K562 (cell line): ENCODE measurements at regions not wholly inside any gene's neighbourhood (a gene's known extent, or its start where the extent isn't known, plus 50 kb on each side); places are given as distances from the start of the nearest gene placed in this dataset.

Source experiments
- ARHGAP35 ChIP-seq: fragments of 450-650 bp; IDR thresholded peaks from 2 replicates; pipeline ENCODE4 v1.6.1; 2018; ENCODE audit not compliant: partially characterized antibody
- BCLAF1 ChIP-seq, 2 experiments: fragments of 450-650 bp in 1 of 2; IDR thresholded peaks; 2 replicates each; pipeline ENCODE4 v1.6.1; 2011 to 2017; ENCODE audit warnings: low read depth in 2 of 2, antibody characterized with exemption in 1 of 2, borderline replicate concordance in 1 of 2, low read length in 1 of 2, mild to moderate bottlenecking in 1 of 2, mixed read lengths in 1 of 2; ENCODE audit not compliant: control insufficient read depth in 1 of 2
- EZH2 ChIP-seq: IDR thresholded peaks from 2 replicates; pipeline ENCODE4 v1.6.1; 2012; ENCODE audit warnings: low read depth, mild to moderate bottlenecking, inconsistent platforms, low read length, borderline replicate concordance
- GTF2E2 ChIP-seq: fragments of 200-800 bp; sonication (Bioruptor generic); IDR thresholded peaks from 2 replicates; pipeline ENCODE4 v1.6.1; 2016; ENCODE audit warnings: missing genetic modification characterization, missing compliant biosample characterization
- JUND ChIP-seq, 2 experiments: IDR thresholded peaks; 2 replicates in 1 of 2; 3 replicates in 1 of 2; pipeline ENCODE4 v1.6.1; 2011; ENCODE audit warnings: borderline replicate concordance in 2 of 2, low read depth in 2 of 2, low read length in 2 of 2, improper control_type of control experiment in 1 of 2, missing biosample characterization in 1 of 2, missing genetic modification characterization in 1 of 2, missing genetic modification reagents in 1 of 2
- MTA1 ChIP-seq: fragments of 450-650 bp; IDR thresholded peaks from 2 replicates; pipeline ENCODE4 v1.6.1; 2017; ENCODE audit warnings: borderline replicate concordance
- MYNN ChIP-seq, 2 experiments: sonication (generic); formaldehyde crosslinking in 1 of 2; IDR thresholded peaks; 2 replicates each; pipeline versions ENCODE4 v1.5.0 to v1.6.1; 2016 to 2020; ENCODE audit warnings: antibody characterized with exemption in 1 of 2, missing genetic modification reagents in 1 of 2
- SMARCB1 ChIP-seq: IDR thresholded peaks from 2 replicates; pipeline ENCODE4 v1.6.1; 2011; ENCODE audit warnings: improper control_type of control experiment, low read depth; ENCODE audit not compliant: insufficient read length
- TCF15 ChIP-seq: fragments of 250-450 bp; sonication (Bioruptor Pico); IDR thresholded peaks from 2 replicates; pipeline ENCODE4 v1.8.0; 2022; ENCODE audit warnings: moderate library complexity, mild to moderate bottlenecking, inconsistent platforms
- TF ChIP-seq, protein P1 (sequence below), 3 experiments: IDR thresholded peaks in 2 of 3; conservative IDR thresholded peaks in 1 of 3; 2 replicates each; pipeline ENCODE4 v1.5.1; 2011 to 2012; ENCODE audit warnings: low read length in 3 of 3, mild to moderate bottlenecking in 3 of 3, control low read depth in 2 of 3, improper control_type of control experiment in 1 of 3, inconsistent platforms in 1 of 3, low read depth in 1 of 3, mixed read lengths in 1 of 3, moderate library complexity in 1 of 3; ENCODE audit not compliant: insufficient read depth in 2 of 3

DNA sequence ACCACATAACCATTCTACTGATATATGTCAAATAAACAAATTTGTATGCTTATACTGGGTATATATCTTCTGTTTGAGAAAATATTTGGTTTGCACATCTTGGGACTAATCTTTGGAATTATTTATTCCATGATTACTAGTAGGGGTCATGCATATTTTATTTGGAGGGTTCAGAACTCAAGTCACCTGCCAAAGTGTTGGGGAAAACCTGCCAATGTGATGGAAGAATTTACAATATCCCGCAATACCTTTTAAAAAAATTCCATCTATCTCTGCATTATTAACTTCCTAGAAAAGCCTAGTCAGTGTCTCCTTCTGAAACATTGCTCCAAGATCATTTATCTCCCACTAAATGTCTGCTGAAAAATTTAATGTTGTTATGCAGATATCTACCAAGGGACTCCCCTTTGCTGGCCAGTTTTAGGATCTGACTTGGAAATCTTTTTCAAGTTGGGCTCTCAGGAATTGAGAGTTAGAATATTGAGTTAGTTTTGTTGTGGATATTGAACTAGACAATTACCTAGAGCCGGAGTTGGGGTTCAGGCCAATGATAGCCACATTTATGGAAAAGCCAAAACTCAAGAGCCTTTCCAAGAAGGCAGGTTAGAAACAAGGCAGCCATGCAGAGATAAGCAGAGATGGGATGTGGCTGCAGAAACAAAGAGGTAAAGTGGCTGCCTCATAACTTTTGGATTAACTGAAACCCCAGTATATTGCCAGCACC, 425.2 kb downstream of the ADAMTS20 start:
- TF ChIP-seq, protein P1, sequence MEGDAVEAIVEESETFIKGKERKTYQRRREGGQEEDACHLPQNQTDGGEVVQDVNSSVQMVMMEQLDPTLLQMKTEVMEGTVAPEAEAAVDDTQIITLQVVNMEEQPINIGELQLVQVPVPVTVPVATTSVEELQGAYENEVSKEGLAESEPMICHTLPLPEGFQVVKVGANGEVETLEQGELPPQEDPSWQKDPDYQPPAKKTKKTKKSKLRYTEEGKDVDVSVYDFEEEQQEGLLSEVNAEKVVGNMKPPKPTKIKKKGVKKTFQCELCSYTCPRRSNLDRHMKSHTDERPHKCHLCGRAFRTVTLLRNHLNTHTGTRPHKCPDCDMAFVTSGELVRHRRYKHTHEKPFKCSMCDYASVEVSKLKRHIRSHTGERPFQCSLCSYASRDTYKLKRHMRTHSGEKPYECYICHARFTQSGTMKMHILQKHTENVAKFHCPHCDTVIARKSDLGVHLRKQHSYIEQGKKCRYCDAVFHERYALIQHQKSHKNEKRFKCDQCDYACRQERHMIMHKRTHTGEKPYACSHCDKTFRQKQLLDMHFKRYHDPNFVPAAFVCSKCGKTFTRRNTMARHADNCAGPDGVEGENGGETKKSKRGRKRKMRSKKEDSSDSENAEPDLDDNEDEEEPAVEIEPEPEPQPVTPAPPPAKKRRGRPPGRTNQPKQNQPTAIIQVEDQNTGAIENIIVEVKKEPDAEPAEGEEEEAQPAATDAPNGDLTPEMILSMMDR (IDR thresholded peaks at IDR 0.05 in 2 of 3, conservative IDR thresholded peaks at IDR 0.05 in 1 of 3; ENCODE audit: insufficient read depth in 2 of 3, low read depth in 1 of 3, low read length in 3 of 3): no peak
- TF ChIP-seq BCLAF1 (IDR thresholded peaks at IDR 0.05; ENCODE audit: borderline replicate concordance in 1 of 2, control insufficient read depth in 1 of 2, low read depth in 2 of 2, low read length in 1 of 2): no peak
- no peak for TF ChIP-seq TCF15 (CRISPR knock-in tag)
- TF ChIP-seq MTA1: no peak
- no peak for TF ChIP-seq MYNN (IDR thresholded peaks at IDR 0.05)
- no peak for TF ChIP-seq MYNN (CRISPR knock-in tag; IDR thresholded peaks at IDR 0.05)
- TF ChIP-seq ARHGAP35: no peak
- no peak for TF ChIP-seq EZH2
- no peak for TF ChIP-seq JUND (IDR thresholded peaks at IDR 0.05; ENCODE audit: borderline replicate concordance, low read depth, low read length)
- TF ChIP-seq JUND (tag; IDR thresholded peaks at IDR 0.05; ENCODE audit: borderline replicate concordance, low read depth, low read length): no peak
- no peak for TF ChIP-seq GTF2E2 (tag)
- TF ChIP-seq SMARCB1: no peak
